ENCODE measurements at regions not wholly inside any gene's neighbourhood (a gene's known extent, or its start where the extent isn't known, plus 50 kb on each side); places are given as distances from the start of the nearest gene placed in this dataset.

DNA sequence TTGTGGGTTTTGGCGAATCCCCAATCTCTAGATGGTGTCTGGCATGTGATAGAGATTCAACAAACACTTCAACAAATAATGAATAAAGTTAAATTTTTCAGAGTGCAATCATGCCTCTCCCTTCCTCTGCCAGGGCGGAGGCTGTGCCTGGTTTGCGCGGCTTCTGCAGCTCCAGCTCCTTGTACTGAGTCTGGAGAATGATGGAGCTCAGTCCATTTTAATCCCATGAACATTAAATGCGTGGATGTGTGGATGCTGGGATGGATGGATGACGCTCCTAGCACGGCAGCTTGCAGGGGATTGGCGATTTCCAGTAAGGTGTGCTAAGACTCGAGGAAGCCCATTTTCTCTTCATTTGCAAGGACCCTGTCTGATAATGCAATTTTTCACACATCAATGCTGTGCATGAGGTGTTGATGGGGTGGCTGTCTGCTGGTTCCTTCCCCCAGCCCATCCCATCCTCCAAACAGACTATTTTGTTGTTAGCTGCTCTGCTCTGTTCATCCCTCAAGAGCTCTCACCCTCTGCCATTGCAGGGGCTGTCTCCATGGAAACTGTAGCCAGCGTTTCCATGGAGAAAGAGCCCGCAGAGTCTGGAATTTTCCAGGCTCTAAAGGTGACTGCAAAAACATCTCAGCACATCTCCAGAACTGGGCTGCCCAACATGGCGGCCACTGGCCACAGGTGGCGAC, 92.6 kb upstream of the PEG3 start:
- no peak overlapping the region for H3K27ac Mint-ChIP-seq
- H3K9me3 Mint-ChIP-seq: peaks cover 29 to 31% of the 10 kb centered on the region in 2 donors
- no peak for DNase-seq (ENCODE audit: low spot score in 2 of 2)
- peaks cover 23 to 28% of the 10 kb centered on the region in 2 donors for H3K36me3 Mint-ChIP-seq
- ATAC-seq: no peak

- H3K9me3 Mint-ChIP-seq: peaks cover 28 to 34% of the 10 kb centered on the region in 2 donors
- no peak for ATAC-seq
- H3K36me3 Mint-ChIP-seq: peaks cover 22 to 34% of the 10 kb centered on the region in 2 donors
- no peak for DNase-seq (ENCODE audit: low spot score in 2 of 2)
- no peak overlapping the region for H3K27ac Mint-ChIP-seq
These were observed 94.0 kb upstream of the PEG3 start for GRCh38 chr19:56934438-56935090.

DNA sequence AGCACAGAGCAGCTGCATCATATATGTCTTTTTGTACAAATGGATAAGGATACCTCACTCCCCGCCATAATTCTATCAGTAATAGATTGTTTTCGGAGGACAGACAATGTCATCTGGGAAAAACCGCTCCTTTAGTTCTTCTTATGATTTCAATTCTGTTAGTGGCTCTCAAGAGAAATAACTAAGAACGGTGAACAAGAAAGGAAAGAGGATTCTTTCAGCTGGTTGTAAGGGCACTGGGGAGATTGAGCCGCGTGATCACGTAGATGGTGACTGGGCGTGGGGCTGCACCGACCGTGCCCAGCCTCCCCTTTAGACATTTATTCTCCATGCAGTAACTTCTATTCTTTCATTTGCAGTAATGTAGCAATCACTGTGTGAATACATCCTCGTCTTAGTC, 99.4 kb upstream of the PEG3 start:
- Mint-ChIP-seq H3K36me3 (peaks cover 22 to 34% of the 10 kb centered on the region in 2 donors), H3K9me3 (peaks cover 25 to 37% of the 10 kb centered on the region in 2 donors), H3K27ac (no peak overlapping the region)
- DNase-seq (ENCODE audit: low spot score in 2 of 2) (no peak), ATAC-seq (no peak)

DNA sequence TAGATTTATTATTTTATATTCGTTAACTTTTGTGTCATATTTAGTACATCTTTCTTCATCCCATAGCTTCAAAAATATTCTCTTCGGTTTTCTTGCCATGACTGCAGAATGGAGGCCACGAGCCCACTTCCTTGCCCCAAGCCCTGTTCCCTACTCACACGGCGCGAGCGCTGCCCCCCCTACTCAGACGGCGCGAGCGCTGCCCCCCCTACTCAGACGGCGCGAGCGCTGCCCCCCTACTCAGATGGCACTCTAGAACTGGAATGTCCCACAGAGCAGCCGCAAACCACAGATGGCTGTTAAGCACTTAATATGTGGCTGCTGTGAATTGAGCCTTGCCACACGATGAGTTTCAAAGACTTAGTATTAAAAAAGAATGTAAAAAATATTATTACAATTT, 102.2 kb upstream of the PEG3 start:
- H3K36me3 Mint-ChIP-seq: peaks cover 13 to 35% of the 10 kb centered on the region in 2 donors
- DNase-seq (ENCODE audit: low spot score in 2 of 2): no peak
- no peak for ATAC-seq

DNA sequence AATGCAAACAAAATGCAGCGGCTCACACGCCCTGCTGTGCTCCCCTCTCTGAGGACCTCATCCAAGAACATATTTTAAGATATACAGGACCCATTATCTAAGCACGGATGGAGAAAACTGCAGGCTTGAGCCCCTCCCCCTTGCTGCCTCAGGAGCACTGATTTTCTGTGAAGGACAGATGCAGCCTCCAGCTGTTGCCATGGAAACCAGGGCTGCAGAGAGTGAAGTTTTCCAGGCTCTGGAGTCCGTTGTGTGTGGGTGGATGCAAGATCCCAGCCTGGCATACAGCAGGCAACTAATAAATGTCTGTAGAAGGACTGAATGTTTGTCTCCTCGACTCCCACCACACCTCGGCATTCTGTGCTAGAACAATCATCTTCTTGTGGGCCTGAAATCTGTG, 105.6 kb upstream of the PEG3 start:
- peaks cover 32 to 51% of the 10 kb centered on the region in 2 donors for H3K36me3 Mint-ChIP-seq
- ATAC-seq (no peak), DNase-seq (ENCODE audit: low spot score in 2 of 2) (no peak)
- H3K27ac Mint-ChIP-seq: no peak overlapping the region
- H3K9me3 Mint-ChIP-seq: peaks cover 30 to 43% of the 10 kb centered on the region in 2 donors

More for the DNA sequence above, 102.2 kb upstream of the PEG3 start:
- H3K9me3 Mint-ChIP-seq: peaks cover 29 to 41% of the 10 kb centered on the region in 2 donors
- H3K27ac Mint-ChIP-seq: no peak overlapping the region

- DNase-seq (ENCODE audit: low spot score in 2 of 2) (no peak), ATAC-seq (no peak)
- Mint-ChIP-seq H3K27ac (no peak overlapping the region), H3K36me3 (peaks cover 36 to 48% of the 10 kb centered on the region in 2 donors), H3K9me3 (peaks cover 29 to 41% of the 10 kb centered on the region in 2 donors)
These were observed 106.7 kb upstream of the PEG3 start for GRCh38 chr19:56947206-56947605.

- no peak for DNase-seq (ENCODE audit: low spot score in 2 of 2)
- H3K27ac Mint-ChIP-seq: no peak overlapping the region
- peaks cover 41 to 44% of the 10 kb centered on the region in 2 donors for H3K9me3 Mint-ChIP-seq
- ATAC-seq: no peak
- peaks cover 36 to 55% of the 10 kb centered on the region in 2 donors for H3K36me3 Mint-ChIP-seq
These were observed 109.1 kb upstream of the PEG3 start for GRCh38 chr19:56949626-56950025.

GRCh38 chr19:56951672-56952071, 111.1 kb upstream of the PEG3 start:
- DNase-seq (ENCODE audit: low spot score in 2 of 2) (no peak), ATAC-seq (no peak)
- Mint-ChIP-seq H3K36me3 (peaks cover 46 to 54% of the 10 kb centered on the region in 2 donors), H3K27ac (no peak overlapping the region), H3K9me3 (peaks cover 44% of the 10 kb centered on the region in 2 donors)

DNA sequence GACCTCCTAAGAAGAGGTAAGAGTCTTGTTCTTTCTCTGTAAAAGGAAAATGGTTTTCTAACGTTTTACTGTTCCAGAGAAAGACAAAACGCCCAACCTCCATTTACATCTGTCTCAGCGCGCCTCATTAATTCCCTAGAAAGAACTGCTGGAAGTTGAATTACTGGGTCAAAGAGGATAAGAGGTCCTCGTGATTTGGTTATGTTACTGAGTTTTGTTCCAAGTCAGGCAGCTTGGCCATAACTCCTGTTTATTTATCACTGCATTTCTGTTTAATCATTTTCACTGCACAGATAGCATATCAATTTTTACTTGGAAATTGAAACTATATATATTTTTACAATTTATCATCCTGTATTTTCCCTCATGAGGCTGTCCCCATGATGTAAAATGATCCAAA, 112.9 kb upstream of the PEG3 start:
- no peak for DNase-seq (ENCODE audit: low spot score in 2 of 2)
- ATAC-seq: no peak
- H3K9me3 Mint-ChIP-seq: peaks cover 47% of the 10 kb centered on the region in 2 donors
- peaks cover 46 to 63% of the 10 kb centered on the region in 2 donors for H3K36me3 Mint-ChIP-seq
- no peak overlapping the region for H3K27ac Mint-ChIP-seq

DNA sequence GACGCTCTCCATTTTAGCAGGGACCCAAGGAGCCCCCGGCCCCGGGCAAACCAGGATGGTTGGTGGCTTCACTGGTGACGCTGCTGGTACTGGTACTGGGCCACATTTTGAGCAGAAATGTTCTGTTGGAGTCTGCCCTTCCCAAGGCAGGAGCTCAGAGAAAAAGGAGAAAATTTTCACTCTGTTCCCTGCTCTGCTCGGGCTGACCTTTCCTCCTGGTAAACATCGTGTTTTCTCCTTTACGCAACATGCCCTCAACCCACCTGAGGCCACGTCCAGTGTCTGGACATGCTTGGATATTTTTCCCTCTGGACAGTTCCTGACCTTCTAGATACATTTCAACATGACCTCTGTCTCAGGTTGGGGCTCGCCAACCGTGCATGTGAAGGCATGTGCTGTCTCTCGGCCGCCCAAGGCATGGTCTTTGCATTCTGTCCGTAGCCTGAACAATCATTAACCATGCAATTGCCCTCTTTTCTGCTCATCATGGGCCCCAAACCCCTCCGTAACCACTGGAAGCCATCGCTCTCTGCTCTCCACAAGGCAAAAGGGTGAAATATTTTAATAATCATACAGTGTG, 115.2 kb upstream of the PEG3 start:
- ATAC-seq (no peak), DNase-seq (ENCODE audit: low spot score in 2 of 2) (no peak)
- H3K27ac Mint-ChIP-seq: no peak overlapping the region
- peaks cover 39 to 48% of the 10 kb centered on the region in 2 donors for H3K36me3 Mint-ChIP-seq
- peaks cover 45 to 52% of the 10 kb centered on the region in 2 donors for H3K9me3 Mint-ChIP-seq

DNA sequence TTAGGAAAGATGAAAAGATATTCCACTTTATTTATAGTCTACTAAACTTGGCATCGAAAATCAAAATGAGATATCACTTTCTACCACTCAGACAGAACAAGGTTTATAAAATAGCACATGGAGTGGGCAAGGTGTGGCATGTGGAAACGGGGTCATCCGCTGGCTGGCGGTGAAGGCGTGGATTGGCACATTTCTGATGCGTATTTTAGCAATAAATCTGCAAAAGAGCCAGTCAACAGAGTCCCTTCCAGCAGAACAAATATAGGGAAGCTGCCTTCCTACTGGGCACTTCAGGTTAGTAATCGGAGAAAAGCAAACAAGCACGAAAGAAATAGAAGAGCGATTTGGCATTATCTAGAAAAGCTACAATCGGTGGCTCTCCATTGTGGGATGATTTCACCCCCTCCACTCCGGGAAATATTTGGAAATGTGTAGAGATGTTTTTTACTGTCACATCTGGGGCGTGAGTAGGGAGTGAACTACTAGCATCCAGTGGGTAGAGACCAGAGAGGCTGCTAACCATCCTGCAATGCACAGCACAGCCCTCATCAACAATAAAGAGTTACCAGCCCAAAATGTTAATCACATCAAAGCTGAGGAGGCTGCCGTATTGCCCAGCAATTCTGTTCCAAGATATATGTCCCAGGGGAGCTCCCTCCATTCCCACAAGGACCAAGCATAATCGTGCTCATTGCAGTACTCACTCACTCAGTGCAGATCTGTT, 116.1 kb upstream of the PEG3 start:
- Mint-ChIP-seq H3K27ac (no peak overlapping the region), H3K9me3 (peaks cover 39 to 45% of the 10 kb centered on the region in 2 donors), H3K36me3 (peaks cover 31 to 42% of the 10 kb centered on the region in 2 donors)
- no peak for DNase-seq (ENCODE audit: low spot score in 2 of 2)
- no peak for ATAC-seq

DNA sequence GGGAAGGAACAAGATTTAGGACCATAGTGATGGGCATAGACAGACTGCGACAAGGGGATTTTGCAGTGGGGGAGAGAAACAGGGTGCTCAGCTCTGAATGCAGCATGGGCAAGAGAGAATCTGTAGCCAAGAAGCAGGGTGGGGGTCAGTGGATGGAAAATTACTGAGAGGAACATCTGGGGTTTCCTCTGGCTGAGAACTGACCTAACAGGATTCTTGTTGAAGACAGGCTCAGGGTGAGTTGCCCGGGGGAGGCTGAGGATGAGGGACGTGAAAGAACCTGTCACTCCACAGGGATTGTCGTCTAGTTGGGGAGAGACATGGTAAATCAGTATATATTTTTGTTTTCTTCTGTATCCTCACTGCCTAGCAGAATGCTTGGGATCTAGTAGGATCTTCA, 118.7 kb upstream of the PEG3 start:
- no peak for DNase-seq (ENCODE audit: low spot score in 2 of 2)
- no peak for ATAC-seq
- Mint-ChIP-seq H3K9me3 (peaks cover 38 to 43% of the 10 kb centered on the region in 2 donors), H3K36me3 (peaks cover 32 to 37% of the 10 kb centered on the region in 2 donors), H3K27ac (no peak overlapping the region)

DNA sequence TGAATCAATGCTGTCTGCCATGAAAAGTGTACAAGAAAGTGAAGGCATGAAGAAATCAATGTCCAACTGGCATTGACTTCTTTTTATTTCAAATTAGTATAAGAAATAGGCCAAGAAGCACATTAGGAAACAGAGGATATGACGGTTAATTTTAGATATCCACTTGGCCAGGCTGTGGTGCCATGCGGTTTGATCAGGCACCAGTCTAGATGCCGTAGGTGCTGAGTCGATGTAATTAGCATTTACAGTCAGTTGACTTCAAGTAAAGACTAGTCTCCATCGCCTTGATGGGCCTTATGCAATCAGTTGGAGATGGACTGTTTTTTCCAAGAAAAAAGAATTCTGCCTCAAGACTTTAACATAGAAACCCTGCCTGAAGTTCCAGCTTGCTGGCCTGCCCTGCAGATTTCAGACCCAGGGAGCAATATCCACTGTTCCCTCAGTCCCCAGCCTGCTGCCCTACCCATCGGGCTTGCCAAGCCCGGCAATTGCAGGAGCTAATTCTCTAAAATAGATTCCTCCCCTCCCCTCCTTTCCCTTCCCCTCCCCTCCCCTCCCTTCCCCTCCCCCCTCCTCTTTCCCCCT, 120.5 kb upstream of the PEG3 start:
- H3K9me3 Mint-ChIP-seq: peaks cover 37 to 38% of the 10 kb centered on the region in 2 donors
- DNase-seq (ENCODE audit: low spot score in 2 of 2) (no peak), ATAC-seq (no peak)
- H3K36me3 Mint-ChIP-seq: peaks cover 34 to 40% of the 10 kb centered on the region in 2 donors
- H3K27ac Mint-ChIP-seq: no peak overlapping the region

DNA sequence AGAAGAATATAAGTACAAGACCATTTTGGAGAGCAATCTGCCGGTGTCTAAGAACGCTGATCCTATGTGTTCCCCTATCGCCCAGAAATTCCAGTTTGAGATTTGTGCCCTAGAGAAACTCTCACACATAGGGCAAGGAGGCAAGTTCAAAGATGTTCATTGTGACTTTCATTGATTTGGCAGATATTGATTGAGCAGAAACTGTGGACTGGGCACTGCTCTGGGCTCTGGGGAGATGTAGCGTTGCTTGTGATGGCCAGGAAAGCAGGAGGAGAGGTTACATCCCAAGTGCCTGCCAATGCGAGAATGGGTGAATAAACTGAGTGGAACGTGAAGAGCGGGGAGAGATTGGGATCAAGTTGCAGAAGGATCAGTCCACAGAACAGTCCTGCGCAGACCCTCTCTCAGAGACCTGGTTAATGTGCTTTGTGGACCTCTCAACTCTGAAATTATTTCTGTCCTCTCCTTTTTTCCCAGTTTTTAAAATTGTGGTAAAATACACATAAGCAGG, 123.9 kb upstream of the PEG3 start:
- no peak for ATAC-seq
- H3K27ac Mint-ChIP-seq: no peak overlapping the region
- peaks cover 11 to 22% of the 10 kb centered on the region in 2 donors for H3K36me3 Mint-ChIP-seq
- H3K9me3 Mint-ChIP-seq: peaks cover 18 to 23% of the 10 kb centered on the region in 2 donors
- DNase-seq (ENCODE audit: low spot score in 2 of 2): no peak

GRCh38 chr19:56966225-56966696, 125.7 kb upstream of the PEG3 start:
- no peak for ATAC-seq
- no peak for DNase-seq (ENCODE audit: low spot score in 2 of 2)
- H3K27ac Mint-ChIP-seq: no peak overlapping the region
- H3K9me3 Mint-ChIP-seq: peaks cover 26 to 30% of the 10 kb centered on the region in 2 donors
- peaks cover 18 to 34% of the 10 kb centered on the region in 2 donors for H3K36me3 Mint-ChIP-seq

DNA sequence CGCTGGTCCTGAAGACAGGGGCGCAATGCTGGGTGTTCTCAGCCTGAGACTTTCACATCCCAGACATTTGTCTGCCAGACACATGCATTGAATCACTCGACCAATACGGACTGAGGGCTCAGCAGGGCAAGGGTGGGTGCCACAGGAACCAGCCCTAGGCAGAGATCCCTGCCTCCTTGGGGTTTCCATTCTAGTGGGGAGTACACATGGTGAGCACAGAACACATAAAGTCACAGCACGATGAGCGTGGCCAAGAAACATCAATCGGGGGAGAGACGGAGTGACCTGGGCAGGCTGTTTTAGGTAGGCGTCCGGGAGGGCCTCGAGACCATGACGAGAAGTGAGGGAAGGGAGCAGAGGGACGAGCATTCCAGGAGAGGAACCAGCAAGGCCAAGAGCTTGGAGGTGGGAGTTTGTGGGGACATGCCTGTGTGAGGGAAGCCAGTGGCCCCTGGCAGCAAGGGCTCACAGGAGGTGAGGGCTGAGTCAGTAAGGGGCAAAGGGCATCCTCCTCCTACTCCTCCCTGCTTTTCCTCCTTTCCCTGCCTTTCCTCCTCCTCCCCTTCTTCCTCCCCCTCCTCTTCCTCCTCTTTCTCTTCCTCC, 126.3 kb upstream of the PEG3 start:
- peaks cover 19 to 37% of the 10 kb centered on the region in 2 donors for H3K36me3 Mint-ChIP-seq
- H3K9me3 Mint-ChIP-seq: peaks cover 26 to 30% of the 10 kb centered on the region in 2 donors
- DNase-seq (ENCODE audit: low spot score in 2 of 2) (no peak), ATAC-seq (no peak)
- H3K27ac Mint-ChIP-seq: no peak overlapping the region

Data from activated naive CD4-positive, alpha-beta T cell treated with anti-CD3 and anti-CD28 coated beads, Interleukin-2, amount 50 U/mL, for 72 hours (primary cell).